ENCODE measurements at regions not wholly inside any gene's neighbourhood (a gene's known extent, or its start where the extent isn't known, plus 50 kb on each side); places are given as distances from the start of the nearest gene placed in this dataset.
"Not testable (repeated sequence)": the region's sequence is repeated elsewhere in the genome, so short reads cannot be mapped to it uniquely, and the experiment has no call there.

- no peak overlapping the region for H3K27ac ChIP-seq
- DNase-seq = no peak
- intact Hi-C loops (cut with DNase I) = no loop called here
- no peaks in the 10 kb centered on the region for H3K4me1 ChIP-seq
- no peak overlapping the region for H3K9ac ChIP-seq (ENCODE audit: low read depth in 2 of 2, low read length in 2 of 2)
- no peaks in the 10 kb centered on the region for H3K27me3 ChIP-seq
- H3K36me3 ChIP-seq = no peaks in the 10 kb centered on the region
- no peak for TF ChIP-seq CTCF (IDR thresholded peaks at IDR 0.05)
- no peaks in the 10 kb centered on the region for H3K9me3 ChIP-seq
- no peak overlapping the region for H3K4me3 ChIP-seq
Observed at GRCh38 chr4:66555301-66555700, 885.0 kb upstream of the EPHA5 start.

- no peaks in the 10 kb centered on the region for H3K9me3 ChIP-seq
- no peaks in the 10 kb centered on the region for H3K4me1 ChIP-seq
- no peak for TF ChIP-seq CTCF (IDR thresholded peaks at IDR 0.05)
- H3K27ac ChIP-seq = no peak overlapping the region
- no peak overlapping the region for H3K9ac ChIP-seq (ENCODE audit: low read depth in 2 of 2, low read length in 2 of 2)
- intact Hi-C loops (cut with DNase I) = no loop called here
- no peaks in the 10 kb centered on the region for H3K27me3 ChIP-seq
- no peak overlapping the region for H3K4me3 ChIP-seq
- DNase-seq = no peak
- no peaks in the 10 kb centered on the region for H3K36me3 ChIP-seq
Observed at GRCh38 chr4:66554826-66555225, 884.5 kb upstream of the EPHA5 start.

- DNase-seq; H3K27me3 ChIP-seq; H3K27ac ChIP-seq; H3K36me3 ChIP-seq; H3K4me1 ChIP-seq; H3K4me3 ChIP-seq; intact Hi-C loops (cut with DNase I); H3K9me3 ChIP-seq; H3K9ac ChIP-seq (ENCODE audit: low read depth in 2 of 2, low read length in 2 of 2): not testable (repeated sequence)
Observed at GRCh38 chr4:66545301-66545700, 875.0 kb upstream of the EPHA5 start.

GRCh38 chr4:66544281-66544680 is 874.0 kb upstream of the EPHA5 start:
- Histone ChIP-seq H3K4me3 (no peak overlapping the region), H3K36me3 (no peaks in the 10 kb centered on the region), H3K27ac (no peak overlapping the region), H3K4me1 (no peaks in the 10 kb centered on the region), H3K9ac (ENCODE audit: low read depth in 2 of 2, low read length in 2 of 2) (no peak overlapping the region), H3K27me3 (no peaks in the 10 kb centered on the region), H3K9me3 (no peaks in the 10 kb centered on the region)
- no peak for DNase-seq
- no peak for TF ChIP-seq CTCF (IDR thresholded peaks at IDR 0.05)
- intact Hi-C loops (cut with DNase I) = no loop called here

GRCh38 chr4:66539745-66540144 is 869.5 kb upstream of the EPHA5 start:
- Histone ChIP-seq H3K4me3 (no peak overlapping the region), H3K9ac (ENCODE audit: low read depth in 2 of 2, low read length in 2 of 2) (no peak overlapping the region), H3K4me1 (no peaks in the 10 kb centered on the region), H3K36me3 (no peaks in the 10 kb centered on the region), H3K27me3 (no peaks in the 10 kb centered on the region), H3K27ac (no peak overlapping the region), H3K9me3 (no peaks in the 10 kb centered on the region)
- no peak for TF ChIP-seq CTCF (IDR thresholded peaks at IDR 0.05)
- intact Hi-C loops (cut with DNase I) = no loop called here
- no peak for DNase-seq

- Histone ChIP-seq H3K4me1 (no peaks in the 10 kb centered on the region), H3K36me3 (no peaks in the 10 kb centered on the region), H3K9ac (ENCODE audit: low read depth in 2 of 2, low read length in 2 of 2) (no peak overlapping the region), H3K4me3 (no peak overlapping the region), H3K9me3 (no peaks in the 10 kb centered on the region), H3K27ac (no peak overlapping the region), H3K27me3 (no peaks in the 10 kb centered on the region)
- DNase-seq = no peak
- no peak for TF ChIP-seq CTCF (IDR thresholded peaks at IDR 0.05)
- intact Hi-C loops (cut with DNase I) = no loop called here
Observed at GRCh38 chr4:66524781-66525180, 854.5 kb upstream of the EPHA5 start.

All from colonic mucosa (tissue), 4 donors.